COLO829 (cell line): ENCODE measurements at regions not wholly inside any gene's neighbourhood (a gene's known extent, or its start where the extent isn't known, plus 50 kb on each side); places are given as distances from the start of the nearest gene placed in this dataset.
"Not testable (repeated sequence)": the region's sequence is repeated elsewhere in the genome, so short reads cannot be mapped to it uniquely, and the experiment has no call there.

Source experiments
- DNase-seq: peaks from one replicate; pipeline ENCODE4 v3.0.0; 2012; ENCODE audit warnings: low spot score

- DNase-seq: no peak
Measured at GRCh38 chr6:40689185-40689584, 102.0 kb upstream of the LRFN2 start.

DNA sequence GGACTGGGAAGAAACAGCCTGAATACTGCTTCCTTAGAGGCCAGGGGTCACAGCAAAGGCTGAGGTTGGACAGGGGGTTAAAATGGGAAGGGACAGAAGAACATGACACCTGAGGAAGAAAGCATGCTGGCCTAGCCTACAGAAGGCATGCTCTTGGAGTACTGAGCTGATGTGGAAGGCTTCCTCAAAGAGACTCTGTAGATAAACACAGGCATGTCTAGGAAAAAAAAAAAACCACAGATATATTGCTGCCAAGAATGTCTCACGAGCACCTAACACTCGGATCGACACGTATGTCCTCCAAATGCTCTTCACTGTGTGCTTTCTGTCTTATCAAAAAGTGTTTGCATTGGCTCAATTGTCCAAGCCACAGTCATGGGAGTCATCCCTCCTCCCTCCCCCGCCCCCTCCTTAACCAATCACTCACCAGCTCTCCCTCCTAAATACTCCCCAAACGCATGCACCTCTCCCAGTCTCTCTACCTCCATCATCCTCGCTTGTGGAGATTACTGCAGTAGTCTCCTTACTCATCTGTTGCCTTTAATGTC lies 101.1 kb upstream of the LRFN2 start:
- DNase-seq: no peak

DNA sequence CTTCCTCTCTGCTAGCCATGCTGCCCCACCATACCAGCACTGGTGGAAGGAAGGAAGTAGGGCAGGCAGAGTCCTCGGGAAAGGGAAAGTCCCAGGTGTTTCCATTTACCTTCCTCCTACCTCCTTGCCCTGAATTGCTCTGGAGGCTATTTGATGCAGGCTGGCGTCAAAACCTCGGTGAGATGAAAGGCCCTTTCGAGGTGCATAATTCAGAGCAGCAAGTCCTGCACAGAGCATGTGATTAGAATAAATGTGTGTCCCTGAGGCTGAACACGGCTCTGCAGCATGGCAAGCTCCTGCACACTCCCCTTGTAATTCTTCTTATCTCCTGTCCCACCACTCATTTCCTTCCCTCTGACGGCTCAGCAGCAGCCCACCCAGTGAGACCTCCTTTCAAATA lies 98.7 kb upstream of the LRFN2 start:
- DNase-seq: no peak

DNA sequence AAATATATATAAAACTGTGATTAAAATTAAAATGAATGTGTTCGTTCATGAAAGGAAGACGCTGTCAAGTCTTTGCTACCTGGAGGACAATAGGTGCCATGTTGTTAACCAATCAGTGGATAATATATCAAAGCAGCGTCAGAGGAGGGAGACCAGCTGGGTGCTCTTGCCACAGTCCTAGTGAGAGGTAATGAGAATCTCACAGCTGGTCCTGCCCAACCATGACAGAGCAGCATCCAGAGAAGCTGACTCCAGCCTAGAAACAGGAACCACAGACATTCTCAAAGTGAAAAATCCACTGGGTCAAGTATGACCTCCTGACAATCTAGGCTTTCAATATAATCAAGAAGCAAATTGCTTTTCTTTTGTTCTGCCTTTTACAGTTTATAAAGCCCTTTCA lies 94.5 kb upstream of the LRFN2 start:
- no peak for DNase-seq

DNA sequence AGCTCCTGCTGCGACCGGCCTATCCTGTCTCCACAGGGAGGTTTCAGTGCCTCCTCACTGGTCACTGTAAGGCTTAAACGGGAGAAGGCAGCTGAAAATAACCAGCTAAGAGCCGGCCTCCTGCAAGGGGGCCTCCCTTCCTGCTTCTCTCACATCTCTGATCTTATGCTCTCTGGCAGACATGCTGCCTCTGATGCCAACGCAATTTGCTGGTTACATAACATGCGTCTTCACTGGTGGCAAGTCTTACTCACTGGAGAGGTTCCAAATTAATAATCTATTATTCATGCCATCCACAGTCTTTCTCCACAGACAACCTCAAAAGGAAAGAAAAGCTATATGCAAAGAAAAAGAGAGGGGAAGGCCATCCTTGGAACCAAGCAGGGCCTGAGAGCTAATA lies 91.8 kb upstream of the LRFN2 start:
- no peak for DNase-seq

DNA sequence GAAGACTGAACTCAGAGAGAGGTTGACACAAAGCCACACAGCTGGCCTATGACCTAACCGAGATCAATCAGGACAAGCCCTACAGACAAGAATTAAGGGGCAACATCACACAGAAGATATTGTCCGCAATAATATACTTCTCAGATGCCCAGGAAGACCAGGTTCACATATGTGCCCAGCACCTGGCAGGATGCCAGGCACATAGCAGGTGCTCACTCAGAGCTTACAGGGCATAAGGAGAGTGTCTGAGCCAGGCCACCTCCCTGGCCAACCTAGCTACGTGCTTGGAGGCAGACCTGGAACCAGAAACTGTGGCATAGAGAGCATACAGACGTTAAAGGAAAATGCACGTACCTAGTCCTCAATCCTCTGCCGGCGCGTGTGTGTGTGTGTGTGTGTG lies 87.0 kb upstream of the LRFN2 start:
- DNase-seq: no peak

DNA sequence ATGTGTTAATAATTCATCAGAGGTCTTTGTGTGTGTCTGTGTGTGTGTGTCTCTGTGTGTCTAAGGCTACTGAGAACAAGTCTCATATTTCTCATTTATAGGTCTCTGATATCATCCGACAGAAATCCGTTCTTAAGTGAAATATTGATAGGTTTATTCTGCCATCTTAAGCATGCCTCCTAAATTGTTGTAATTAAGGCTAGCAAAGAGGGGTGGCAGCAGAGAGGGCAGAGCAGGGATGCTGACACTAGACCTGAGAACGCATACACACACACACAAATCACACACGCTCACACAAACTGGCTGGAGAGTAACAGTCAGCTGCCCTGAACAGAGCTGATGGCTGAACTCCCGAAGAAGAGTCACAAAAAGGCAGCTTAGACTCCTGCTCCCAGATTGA lies 84.9 kb upstream of the LRFN2 start:
- no peak for DNase-seq

- no peak for DNase-seq
Measured at GRCh38 chr6:40671694-40672050, 84.5 kb upstream of the LRFN2 start.

- DNase-seq: no peak
Measured at GRCh38 chr6:40671001-40671693, 84.0 kb upstream of the LRFN2 start.

- no peak for DNase-seq
Measured at GRCh38 chr6:40669343-40669742, 82.2 kb upstream of the LRFN2 start.

- DNase-seq: no peak
Measured at GRCh38 chr6:40668203-40668602, 81.0 kb upstream of the LRFN2 start.

GRCh38 chr6:40666530-40666929 lies 79.4 kb upstream of the LRFN2 start:
- no peak for DNase-seq

DNA sequence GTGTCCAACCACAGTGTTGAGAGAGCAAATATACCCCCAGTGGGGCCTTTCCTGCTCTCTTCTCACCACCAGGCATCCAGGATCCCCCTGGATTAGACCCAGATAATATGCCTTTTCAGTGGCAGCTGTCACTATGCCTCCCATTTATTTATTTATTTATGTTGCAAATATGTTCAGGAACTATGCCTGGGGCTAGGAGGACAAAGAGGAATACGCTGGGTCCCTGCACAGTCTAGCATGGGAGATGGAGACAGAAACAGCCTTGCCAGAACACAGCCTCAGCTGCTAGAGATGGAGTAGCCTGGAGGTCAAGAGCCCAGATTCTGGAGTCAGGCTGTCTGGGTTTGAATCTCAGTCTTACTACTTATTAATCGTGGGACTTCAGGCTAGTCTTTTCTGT lies 74.6 kb upstream of the LRFN2 start:
- DNase-seq: no peak

- not testable (repeated sequence) for DNase-seq
Measured at GRCh38 chr6:40656772-40657171, 69.6 kb upstream of the LRFN2 start.

GRCh38 chr6:40654828-40655227 lies 67.7 kb upstream of the LRFN2 start:
- no peak for DNase-seq

DNA sequence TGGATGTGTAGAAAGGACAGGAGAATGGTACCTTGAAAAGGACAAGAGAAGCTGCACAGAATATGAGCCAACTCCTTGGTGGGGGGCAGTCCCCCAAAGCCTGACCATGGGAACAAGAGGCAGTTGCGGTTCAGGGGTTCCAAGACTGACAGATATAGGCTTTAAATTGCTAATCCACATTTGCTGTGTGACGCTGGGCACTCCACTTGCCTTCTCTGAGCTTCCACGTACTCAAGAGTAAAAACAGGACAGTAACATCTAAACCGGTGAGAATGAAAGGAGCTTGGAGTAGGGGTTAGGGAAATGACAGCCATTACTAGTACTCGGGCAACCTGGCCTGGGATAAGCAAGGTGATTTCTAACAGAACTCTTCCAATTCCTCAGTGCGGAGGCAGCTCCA lies 57.9 kb upstream of the LRFN2 start:
- no peak for DNase-seq

- DNase-seq: no peak
Measured at GRCh38 chr6:40642837-40643236, 55.7 kb upstream of the LRFN2 start.

DNA sequence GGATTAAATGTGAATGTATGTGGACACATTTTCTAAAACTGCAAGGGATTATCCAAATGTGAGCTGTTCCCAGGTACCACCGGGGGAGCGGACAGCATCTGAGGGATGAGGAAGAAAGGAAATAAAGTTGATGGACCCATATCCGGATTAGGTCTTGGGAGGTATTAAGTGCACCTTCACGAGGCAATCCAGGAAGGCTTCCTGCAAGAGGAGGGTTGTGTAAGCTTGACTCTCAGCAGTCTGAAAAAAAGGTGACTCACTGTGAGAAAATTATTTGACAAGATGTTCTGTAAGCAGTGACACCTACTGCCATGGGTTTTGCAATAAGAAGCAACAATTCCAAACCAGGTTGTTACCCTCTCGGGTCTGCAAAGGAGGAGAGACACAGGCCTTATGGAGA lies 55.0 kb upstream of the LRFN2 start:
- no peak for DNase-seq

DNA sequence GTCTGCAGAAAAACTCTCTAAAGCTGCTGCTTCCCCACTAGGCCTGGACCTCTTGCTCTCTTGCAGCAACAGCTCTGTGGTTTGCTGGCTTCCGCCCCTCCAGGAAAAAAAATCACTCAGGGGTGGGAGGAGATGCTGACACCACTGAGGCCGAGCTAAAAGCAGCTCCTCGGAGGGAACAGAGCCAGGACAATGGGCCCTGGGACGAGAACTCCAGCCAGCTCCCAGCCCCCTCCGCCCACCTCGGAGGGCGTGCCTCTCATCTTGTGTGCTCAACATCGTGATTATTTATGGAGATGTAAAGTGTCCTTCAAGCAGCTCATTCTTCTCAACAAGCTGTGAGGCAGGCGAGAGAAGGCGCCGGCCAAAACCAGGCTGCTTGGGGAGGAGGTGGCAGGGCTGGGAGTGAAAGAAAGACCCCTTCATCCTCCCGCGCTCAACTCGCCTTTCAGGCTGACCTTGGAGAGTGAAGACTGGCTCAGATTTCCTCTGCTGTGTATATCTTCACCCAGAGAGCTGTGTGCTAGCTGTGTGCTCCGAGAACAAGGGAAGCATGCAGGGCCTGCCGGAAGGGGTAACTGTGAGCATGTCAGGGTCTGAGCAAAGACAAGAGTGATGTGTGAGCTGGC lies 53.5 kb upstream of the LRFN2 start:
- DNase-seq: no peak
